NCI-H69 (cell line): ENCODE measurements at regions not wholly inside any gene's neighbourhood (a gene's known extent, or its start where the extent isn't known, plus 50 kb on each side); places are given as distances from the start of the nearest gene placed in this dataset.

Experiments
- DNase-seq: peaks from one replicate; lab custom pipeline; 2025; lab: John Stamatoyannopoulos, UW

DNA sequence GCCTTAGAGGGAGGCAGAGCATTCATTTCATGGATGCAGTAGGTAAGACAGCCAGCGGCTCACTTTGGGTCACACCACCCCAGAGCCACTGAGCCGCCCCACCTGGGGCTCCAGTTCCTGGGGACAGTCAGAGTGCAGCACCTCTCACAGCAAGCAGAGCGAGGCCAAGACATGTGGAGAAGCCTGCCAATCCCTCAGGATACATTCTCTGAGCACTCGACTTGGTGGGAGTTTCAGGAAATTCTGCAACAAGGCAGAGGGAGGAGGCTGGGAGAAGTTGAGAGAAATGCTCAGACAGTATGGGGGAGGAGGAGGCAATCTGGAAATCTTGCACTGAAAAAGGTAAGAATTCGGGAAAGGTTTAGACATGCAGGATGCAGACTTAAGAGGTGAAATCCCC, 60.8 kb upstream of the WLS start:
- DNase-seq = no peak

DNA sequence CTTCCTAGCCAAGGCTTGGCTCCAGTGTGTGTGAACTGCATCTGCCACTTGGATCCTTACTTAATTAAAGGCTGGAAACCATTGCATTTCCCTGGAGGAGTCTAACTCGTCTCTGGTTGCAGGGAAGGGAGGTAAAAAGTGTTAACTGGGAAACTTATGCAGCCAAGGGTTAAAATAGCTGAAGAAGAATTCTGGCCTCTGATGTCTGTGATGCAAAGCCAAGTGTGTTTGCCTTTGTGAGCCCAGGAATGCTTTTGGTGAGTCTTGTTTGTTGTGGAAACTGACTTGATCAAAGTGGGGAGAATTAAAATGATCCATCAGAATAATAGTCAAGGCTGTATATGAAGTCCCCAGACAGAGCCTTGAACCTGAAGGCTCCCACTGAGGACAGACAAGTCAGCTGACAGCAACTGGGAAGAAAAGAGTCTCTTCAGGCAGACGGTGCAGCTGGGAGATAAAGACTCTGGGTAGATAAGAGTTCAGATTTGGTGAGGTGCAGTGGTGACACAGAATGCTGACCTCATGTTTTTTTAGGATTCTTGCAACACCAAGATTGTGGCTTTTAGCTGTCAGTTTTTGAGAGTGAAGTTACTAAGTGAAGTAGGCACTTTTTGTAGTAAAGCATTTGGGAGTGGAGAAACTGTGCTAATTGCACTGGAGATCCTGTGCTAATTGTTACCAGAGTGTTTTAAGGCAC, 59.5 kb upstream of the WLS start:
- no peak for DNase-seq

DNA sequence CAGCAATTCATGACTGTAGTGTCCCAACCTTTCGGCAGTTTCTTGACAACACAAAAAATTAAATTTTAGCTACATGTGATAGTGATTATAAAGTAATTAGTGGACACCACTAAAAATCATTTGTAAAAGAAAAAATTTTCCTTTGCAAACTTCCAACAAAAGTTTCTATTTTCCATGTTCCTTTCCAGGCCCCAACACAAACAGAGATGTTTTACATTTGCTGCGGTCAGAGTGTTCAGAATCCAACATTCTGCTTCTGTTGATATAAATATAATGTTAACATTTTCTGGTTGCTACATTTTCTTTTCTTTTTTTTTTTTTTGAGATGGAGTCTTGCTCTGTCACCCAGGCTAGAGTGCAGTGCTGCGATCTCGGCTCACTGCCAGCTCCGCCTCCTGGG, 54.9 kb upstream of the WLS start:
- DNase-seq = no peak

DNA sequence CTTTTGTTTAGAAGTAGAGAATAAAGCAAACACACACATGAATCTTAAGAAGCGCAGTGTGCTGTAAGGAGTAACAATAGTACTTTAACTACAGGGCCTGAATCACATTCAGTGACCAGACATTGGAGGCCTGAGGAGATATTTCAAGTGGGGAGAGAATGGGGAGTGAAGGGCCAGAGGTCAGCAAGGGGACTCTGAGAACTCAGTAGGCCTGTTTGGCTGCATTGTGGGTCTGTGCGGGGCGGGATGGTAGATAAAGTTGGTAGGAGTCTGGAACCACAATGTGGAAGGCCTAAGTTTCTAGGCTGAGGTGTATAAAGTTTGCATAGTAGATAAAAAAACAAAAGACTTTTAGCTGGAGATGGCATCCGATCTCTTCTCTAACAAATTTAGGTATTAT, 52.7 kb upstream of the WLS start:
- DNase-seq = no peak

DNA sequence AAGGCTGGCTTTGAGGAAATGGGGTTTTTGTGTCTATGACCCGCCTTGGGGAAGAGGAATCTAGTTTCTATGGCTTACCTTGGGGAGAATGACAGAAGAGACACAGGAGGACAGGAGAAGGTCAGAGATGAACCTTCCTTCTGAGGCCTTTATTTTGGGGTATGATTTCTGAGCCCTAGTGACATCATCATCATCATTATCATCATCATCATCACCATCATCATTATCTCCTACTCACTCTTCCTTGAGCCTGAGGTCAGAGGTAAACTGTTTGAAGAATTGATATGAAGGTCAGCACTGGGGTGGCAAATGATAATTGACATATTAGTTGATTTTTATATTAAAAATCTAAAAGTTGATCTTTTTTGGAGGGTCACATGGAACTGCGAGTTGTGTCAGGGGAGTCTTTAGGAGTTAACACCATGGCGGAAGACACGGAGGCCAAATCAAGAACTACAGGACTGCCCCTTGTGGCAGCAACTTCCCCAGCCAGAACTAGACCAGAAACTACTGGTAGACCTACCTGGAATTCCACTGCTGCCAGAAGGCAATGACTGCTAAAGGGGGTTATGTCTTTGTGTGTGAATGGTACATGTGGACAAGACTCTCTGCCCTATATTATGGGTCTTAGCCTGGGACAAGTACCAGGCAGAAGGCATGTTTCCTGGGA, 49.8 kb upstream of the WLS start:
- DNase-seq = no peak
